IPS-15b (cell line): ENCODE measurements at regions not wholly inside any gene's neighbourhood (a gene's known extent, or its start where the extent isn't known, plus 50 kb on each side); places are given as distances from the start of the nearest gene placed in this dataset.

Experiments used
- H3K27me3 ChIP-seq: one replicate; pipeline ENCODE4 v1.6.1; 2013; ENCODE audit warnings: low read length; ENCODE audit not compliant: control insufficient read depth, insufficient read depth
- H3K36me3 ChIP-seq: one replicate; pipeline ENCODE4 v1.6.1; 2013; ENCODE audit warnings: low read length; ENCODE audit not compliant: control insufficient read depth, insufficient read depth
- H3K4me1 ChIP-seq: one replicate; pipeline ENCODE4 v1.6.1; 2013; ENCODE audit warnings: mild to moderate bottlenecking, low read length; ENCODE audit not compliant: control insufficient read depth, insufficient read depth
- H3K4me3 ChIP-seq: one replicate; pipeline ENCODE4 v1.5.1; 2013; ENCODE audit warnings: low read depth, low read length
- H3K9ac ChIP-seq: one replicate; pipeline ENCODE4 v1.6.1; 2013; ENCODE audit warnings: low read depth, mild to moderate bottlenecking, low read length
- H3K9me3 ChIP-seq: one replicate; pipeline ENCODE4 v1.6.1; 2013; ENCODE audit warnings: mild to moderate bottlenecking, low read length; ENCODE audit not compliant: control insufficient read depth, insufficient read depth

DNA sequence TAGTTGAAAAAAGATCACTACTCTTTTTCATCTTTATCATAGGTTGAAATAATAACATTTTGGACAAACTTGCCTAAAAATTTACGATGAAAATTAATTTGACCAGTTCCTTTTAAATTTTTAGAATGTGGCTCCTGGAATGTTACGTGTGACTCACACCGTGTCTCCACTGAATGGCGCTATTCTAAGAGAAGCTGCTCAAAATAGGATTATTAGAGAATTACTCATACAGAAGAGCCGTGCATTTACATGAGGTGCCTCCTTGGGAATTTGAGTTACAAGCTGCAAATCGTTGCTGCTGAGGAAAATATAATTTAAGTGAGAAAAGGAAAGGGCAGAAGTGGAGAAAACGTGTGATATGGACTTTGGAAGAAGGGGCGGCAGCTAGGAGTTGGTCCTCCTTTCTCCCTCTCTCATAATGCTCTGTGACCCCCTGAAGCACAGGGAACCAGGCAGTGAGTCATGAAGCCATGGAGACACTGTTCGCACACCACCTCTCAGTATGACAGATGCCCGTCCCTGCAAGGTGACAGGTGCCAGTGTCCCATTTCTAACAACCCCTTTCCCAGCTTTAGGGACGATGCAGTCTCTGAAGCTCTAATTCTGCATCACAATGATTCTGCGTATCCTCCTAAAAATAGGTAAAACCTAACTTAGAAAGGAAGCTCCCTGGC, 323.2 kb upstream of the COBL start:
- Histone ChIP-seq H3K4me3 (no peak overlapping the region), H3K4me1 (no peaks in the 10 kb centered on the region), H3K9ac (no peak overlapping the region), H3K27me3 (no peaks in the 10 kb centered on the region), H3K36me3 (no peaks in the 10 kb centered on the region), H3K9me3 (no peaks in the 10 kb centered on the region)

DNA sequence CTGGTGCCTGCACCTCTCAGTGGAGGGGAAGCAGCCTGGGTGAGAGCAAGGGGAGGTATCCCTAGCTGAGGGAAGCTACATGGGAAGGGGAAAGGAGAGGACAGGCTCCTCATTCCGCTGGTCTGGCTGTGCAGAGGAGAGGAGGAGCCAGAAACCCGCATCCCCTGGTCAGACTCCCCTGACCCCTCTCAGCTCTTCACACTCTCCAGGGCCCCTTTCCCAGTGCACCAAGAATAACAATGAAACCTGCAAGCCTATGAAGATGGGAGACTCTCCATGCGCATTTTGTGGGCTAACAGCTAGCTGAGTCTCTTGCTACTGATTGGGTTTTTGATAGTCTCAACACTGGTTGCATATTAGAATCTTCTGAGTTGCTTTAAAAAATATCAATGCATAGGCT, 319.9 kb upstream of the COBL start:
- Histone ChIP-seq H3K9me3 (no peaks in the 10 kb centered on the region), H3K36me3 (no peaks in the 10 kb centered on the region), H3K9ac (no peak overlapping the region), H3K4me3 (no peak overlapping the region), H3K27me3 (no peaks in the 10 kb centered on the region), H3K4me1 (no peaks in the 10 kb centered on the region)

DNA sequence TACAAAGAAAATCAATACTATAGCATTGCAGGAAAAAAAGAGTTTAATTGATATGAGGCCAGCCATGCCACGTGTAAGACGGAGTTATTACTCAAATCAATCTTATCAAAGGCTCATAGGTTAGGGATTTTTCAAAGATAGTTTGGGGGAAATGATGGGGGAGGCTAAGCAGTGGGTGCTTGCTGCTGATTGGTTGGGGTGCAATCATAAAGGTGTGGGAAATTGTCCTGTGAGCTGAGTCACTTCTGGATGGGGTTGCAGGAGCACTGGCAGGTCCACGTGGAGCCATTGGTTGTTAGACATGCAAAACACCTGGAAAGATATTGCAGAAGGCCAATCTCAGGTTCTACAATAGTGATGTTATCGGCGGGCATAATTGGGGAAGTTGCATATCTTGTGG, 319.2 kb upstream of the COBL start:
- Histone ChIP-seq H3K9me3 (no peaks in the 10 kb centered on the region), H3K9ac (no peak overlapping the region), H3K4me3 (no peak overlapping the region), H3K36me3 (no peaks in the 10 kb centered on the region), H3K4me1 (no peaks in the 10 kb centered on the region), H3K27me3 (no peaks in the 10 kb centered on the region)

DNA sequence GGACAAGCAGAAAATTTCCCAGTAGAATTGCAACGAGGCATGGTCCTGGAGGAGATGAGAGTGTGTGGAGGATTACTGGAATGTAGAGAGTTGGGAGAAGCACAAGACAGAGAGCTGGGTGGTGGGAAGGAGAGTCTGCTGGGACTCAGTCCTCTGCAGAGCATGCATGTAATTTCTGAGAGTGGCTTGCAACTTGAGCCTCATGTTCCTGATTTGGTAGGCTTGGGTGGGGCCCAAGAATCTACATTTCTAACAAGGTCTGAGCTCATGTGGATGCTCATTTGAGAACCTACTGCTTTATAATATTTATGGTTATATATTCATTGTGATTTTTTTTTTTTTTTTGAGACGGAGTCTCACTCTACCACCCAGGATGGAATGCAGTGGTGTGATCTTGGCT, 317.9 kb upstream of the COBL start:
- no peak overlapping the region for H3K4me3 ChIP-seq
- H3K36me3 ChIP-seq, result no peaks in the 10 kb centered on the region
- no peaks in the 10 kb centered on the region for H3K9me3 ChIP-seq
- H3K4me1 ChIP-seq, result no peaks in the 10 kb centered on the region
- H3K27me3 ChIP-seq, result no peaks in the 10 kb centered on the region
- H3K9ac ChIP-seq, result no peak overlapping the region

DNA sequence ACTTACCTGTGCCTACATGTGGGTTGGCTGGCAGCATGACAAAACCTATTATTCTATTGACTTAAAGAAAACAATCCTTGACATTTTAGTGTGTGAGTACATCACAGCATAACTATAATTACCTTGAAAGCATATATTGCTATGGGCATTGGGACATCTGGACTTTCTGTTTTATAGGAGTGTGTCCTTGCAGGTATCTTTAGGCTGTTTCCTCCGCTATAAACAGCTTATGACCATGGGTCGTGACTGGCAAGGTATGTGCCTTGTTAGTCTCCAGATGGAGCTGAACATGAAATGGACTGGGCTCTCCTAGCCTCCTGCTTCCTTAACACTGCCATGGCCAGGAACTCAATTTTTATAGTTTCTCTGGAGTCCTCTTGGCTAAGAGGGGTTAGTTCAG, 317.4 kb upstream of the COBL start:
- Histone ChIP-seq H3K9me3 (no peaks in the 10 kb centered on the region), H3K9ac (no peak overlapping the region)

DNA sequence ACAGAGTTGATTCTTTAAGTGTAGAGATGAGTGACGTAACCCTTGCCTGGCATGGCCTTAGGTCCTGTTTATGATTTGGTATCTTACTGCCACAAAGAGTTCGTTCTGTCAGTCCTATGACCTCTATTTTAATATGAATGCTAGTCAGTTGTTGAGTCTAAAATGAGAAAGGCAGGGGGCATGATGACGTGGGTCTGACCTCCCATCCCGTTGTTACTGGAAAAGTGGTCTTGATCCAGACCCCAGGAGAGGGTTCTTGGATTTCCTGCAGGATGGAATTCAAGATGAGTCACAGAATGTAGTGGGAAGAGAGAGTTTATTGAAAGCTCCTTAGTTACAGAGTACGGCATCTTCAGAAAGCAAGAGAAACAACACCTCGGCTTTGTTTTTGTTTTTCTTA, 317.0 kb upstream of the COBL start:
- Histone ChIP-seq H3K4me3 (no peak overlapping the region), H3K9me3 (no peaks in the 10 kb centered on the region), H3K36me3 (no peaks in the 10 kb centered on the region), H3K4me1 (no peaks in the 10 kb centered on the region), H3K27me3 (no peaks in the 10 kb centered on the region), H3K9ac (no peak overlapping the region)

More for the DNA sequence above, 317.4 kb upstream of the COBL start:
- H3K36me3 ChIP-seq, result no peaks in the 10 kb centered on the region
- no peaks in the 10 kb centered on the region for H3K27me3 ChIP-seq
- no peaks in the 10 kb centered on the region for H3K4me1 ChIP-seq
- no peak overlapping the region for H3K4me3 ChIP-seq

DNA sequence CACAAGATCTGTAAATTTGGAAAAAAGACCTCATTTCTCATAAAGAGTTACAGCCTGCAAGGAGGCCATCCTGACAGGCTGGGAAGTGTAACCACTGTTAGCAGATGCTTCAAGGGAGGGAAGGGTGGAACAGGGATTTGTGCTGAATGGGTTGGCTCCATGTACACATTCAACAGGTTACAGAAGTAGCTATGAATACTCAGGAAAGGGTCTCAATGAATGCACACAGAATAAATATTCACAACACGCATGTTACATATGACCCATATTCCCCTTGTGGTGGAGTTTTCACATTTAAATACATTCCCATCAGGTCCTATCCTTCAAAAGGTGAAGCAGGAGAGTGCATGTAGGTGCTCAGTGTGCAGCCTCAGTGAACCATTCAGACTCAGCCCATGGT, 316.4 kb upstream of the COBL start:
- H3K9me3 ChIP-seq, result no peaks in the 10 kb centered on the region
- no peaks in the 10 kb centered on the region for H3K27me3 ChIP-seq
- H3K4me1 ChIP-seq, result no peaks in the 10 kb centered on the region
- no peak overlapping the region for H3K4me3 ChIP-seq
- no peaks in the 10 kb centered on the region for H3K36me3 ChIP-seq
- H3K9ac ChIP-seq, result no peak overlapping the region

DNA sequence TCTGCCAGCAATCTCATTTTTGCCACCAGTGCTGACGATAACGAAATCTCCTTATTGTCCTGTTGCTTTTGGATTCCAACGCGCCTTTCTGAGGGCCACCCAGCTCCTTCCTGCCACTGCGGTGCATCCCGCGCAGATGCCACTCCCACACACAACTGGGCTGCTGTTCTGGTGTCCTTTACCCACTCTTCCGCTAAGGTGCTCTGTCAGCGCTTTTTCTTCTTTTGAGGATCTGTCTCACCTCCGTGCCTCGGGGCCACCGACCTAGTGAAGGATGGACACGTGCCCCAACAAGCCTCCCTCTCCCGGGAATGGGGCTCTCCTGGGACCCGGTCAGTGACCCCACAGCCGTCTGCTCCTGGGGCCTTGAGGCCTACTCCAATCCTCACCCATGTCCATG, 314.3 kb upstream of the COBL start:
- H3K27me3 ChIP-seq, result no peaks in the 10 kb centered on the region
- H3K4me1 ChIP-seq, result no peaks in the 10 kb centered on the region
- no peaks in the 10 kb centered on the region for H3K36me3 ChIP-seq
- no peak overlapping the region for H3K4me3 ChIP-seq
- no peaks in the 10 kb centered on the region for H3K9me3 ChIP-seq
- no peak overlapping the region for H3K9ac ChIP-seq

DNA sequence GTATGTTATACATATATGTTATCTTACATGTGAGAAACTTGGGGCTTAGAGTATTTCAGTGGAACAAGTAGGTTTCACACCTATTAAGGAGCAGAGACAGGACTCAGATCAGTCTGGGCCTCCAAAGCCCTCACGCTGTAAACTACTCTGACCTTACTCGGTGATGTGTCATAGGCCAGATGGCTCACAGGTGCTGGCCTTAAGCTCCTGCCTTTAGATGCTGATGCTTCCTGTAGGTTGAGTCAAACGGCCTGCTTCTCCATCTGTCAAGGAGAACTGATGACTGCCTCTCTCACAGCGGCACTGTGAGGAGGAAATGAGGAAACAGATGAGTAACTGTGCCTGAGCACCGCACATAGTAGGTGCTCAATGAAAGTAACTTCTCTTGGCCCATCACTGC, 312.6 kb upstream of the COBL start:
- no peaks in the 10 kb centered on the region for H3K27me3 ChIP-seq
- no peak overlapping the region for H3K4me3 ChIP-seq
- H3K9me3 ChIP-seq, result no peaks in the 10 kb centered on the region
- H3K36me3 ChIP-seq, result no peaks in the 10 kb centered on the region
- no peak overlapping the region for H3K9ac ChIP-seq
- no peaks in the 10 kb centered on the region for H3K4me1 ChIP-seq

DNA sequence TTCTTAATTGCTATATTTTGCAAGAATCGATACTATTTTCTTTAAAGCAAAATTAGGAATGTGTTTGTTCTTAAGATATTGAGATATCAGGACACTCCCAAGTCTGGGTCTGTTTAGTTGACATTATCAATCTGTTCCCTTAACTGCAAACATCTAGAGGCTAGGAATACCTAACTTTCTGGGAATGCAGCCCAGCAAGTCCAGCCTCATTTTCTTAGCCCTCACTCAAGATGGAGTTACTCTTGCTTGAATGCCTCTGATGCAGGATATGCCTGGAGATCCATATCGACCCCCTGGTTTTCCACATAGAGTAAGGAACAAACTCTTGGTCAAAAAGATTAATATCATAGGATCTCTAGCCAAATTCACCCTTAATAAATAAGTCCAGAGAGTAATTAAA, 305.3 kb upstream of the COBL start:
- Histone ChIP-seq H3K4me1 (no peaks in the 10 kb centered on the region), H3K27me3 (no peaks in the 10 kb centered on the region), H3K4me3 (no peak overlapping the region), H3K36me3 (no peaks in the 10 kb centered on the region), H3K9me3 (peaks cover 3% of the 10 kb centered on the region), H3K9ac (no peak overlapping the region)

DNA sequence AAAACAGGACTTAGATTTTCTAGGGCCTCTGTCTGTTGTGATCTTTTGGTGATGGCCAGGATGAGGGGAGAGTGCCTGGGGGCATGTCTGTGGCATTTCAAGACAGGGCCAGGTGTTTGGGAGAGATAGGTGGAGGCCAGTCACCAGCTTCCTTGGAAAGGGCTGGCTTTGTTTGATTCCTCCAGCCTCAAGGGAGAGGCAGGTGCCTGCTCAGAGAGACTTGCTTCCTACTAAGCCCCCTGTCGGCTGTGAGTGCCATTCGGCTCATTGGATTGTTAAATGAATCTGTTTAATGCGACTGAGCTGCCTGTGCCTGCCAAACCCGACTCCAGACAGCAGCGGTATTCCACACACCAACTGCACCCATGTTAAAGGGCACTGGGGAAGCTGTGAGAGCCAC, 304.1 kb upstream of the COBL start:
- H3K9me3 ChIP-seq, result peaks cover 3% of the 10 kb centered on the region
- no peaks in the 10 kb centered on the region for H3K27me3 ChIP-seq
- H3K36me3 ChIP-seq, result no peaks in the 10 kb centered on the region
- H3K9ac ChIP-seq, result no peak overlapping the region
- no peaks in the 10 kb centered on the region for H3K4me1 ChIP-seq
- no peak overlapping the region for H3K4me3 ChIP-seq

DNA sequence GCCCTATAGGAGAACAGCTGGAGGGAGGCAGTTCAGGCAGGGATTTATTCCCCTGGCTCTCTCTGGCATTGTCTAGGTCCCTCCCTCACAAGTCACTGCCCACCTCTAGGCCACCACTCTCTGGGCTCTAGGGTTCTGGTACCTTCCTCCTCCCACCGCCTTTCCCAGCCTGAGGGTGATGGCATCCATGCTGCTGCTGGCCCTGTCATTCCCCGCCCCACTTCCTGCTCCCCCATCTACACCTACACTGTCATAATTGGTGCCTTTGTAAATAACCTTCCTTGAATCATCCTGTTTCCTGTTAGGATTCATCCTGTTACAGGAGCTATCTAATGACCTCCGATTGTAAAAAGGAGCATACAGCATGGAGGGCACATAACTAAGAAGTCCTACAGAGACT, 303.3 kb upstream of the COBL start:
- H3K4me3 ChIP-seq, result no peak overlapping the region
- no peaks in the 10 kb centered on the region for H3K4me1 ChIP-seq
- H3K9me3 ChIP-seq, result peaks cover 3% of the 10 kb centered on the region
- H3K36me3 ChIP-seq, result no peaks in the 10 kb centered on the region
- no peak overlapping the region for H3K9ac ChIP-seq
- no peaks in the 10 kb centered on the region for H3K27me3 ChIP-seq
